ENCODE measurements at regions not wholly inside any gene's neighbourhood (a gene's known extent, or its start where the extent isn't known, plus 50 kb on each side); places are given as distances from the start of the nearest gene placed in this dataset.
A peak's percentile ranks its signal among the peaks of the same experiment; 100 is the strongest.
"Not testable (repeated sequence)": the region's sequence is repeated elsewhere in the genome, so short reads cannot be mapped to it uniquely, and the experiment has no call there.

GRCh38 chr9:135277219-135278201, 190.0 kb downstream of the OLFM1 start:
- Mint-ChIP-seq H3K27ac (no peak overlapping the region), H3K4me3 (no peak overlapping the region), H3K4me1 (ENCODE audit: low read depth) (no peaks in the 10 kb centered on the region), H3K27me3 (ENCODE audit: low read depth) (peaks cover 5% of the 10 kb centered on the region), H3K36me3 (ENCODE audit: insufficient read depth in 2 of 2) (no peaks in the 10 kb centered on the region), H3K9me3 (no peaks in the 10 kb centered on the region)
- ATAC-seq (replicated peaks in 1 of 2), result no peak
- no peak for DNase-seq

- Mint-ChIP-seq H3K27ac (no peak overlapping the region), H3K36me3 (ENCODE audit: insufficient read depth in 2 of 2) (no peaks in the 10 kb centered on the region), H3K27me3 (ENCODE audit: low read depth) (peaks cover 5% of the 10 kb centered on the region), H3K4me1 (ENCODE audit: low read depth) (no peaks in the 10 kb centered on the region), H3K4me3 (no peak overlapping the region), H3K9me3 (no peaks in the 10 kb centered on the region)
- no peak for DNase-seq
- no peak for ATAC-seq (replicated peaks in 1 of 2)
These were observed 191.1 kb downstream of the OLFM1 start for GRCh38 chr9:135278586-135278985.

GRCh38 chr9:135279385-135279784, 191.9 kb downstream of the OLFM1 start:
- Mint-ChIP-seq H3K4me1 (ENCODE audit: low read depth) (no peaks in the 10 kb centered on the region), H3K27me3 (ENCODE audit: low read depth) (peaks cover 5% of the 10 kb centered on the region), H3K4me3 (no peak overlapping the region), H3K36me3 (ENCODE audit: insufficient read depth in 2 of 2) (no peaks in the 10 kb centered on the region), H3K27ac (no peak overlapping the region), H3K9me3 (no peaks in the 10 kb centered on the region)
- ATAC-seq (replicated peaks in 1 of 2) (no peak), DNase-seq (no peak)

GRCh38 chr9:135279834-135280393, 192.4 kb downstream of the OLFM1 start:
- Mint-ChIP-seq H3K4me1 (ENCODE audit: low read depth) (no peaks in the 10 kb centered on the region), H3K27me3 (ENCODE audit: low read depth) (peaks cover 5% of the 10 kb centered on the region), H3K36me3 (ENCODE audit: insufficient read depth in 2 of 2) (no peaks in the 10 kb centered on the region), H3K4me3 (no peak overlapping the region), H3K9me3 (no peaks in the 10 kb centered on the region), H3K27ac (no peak overlapping the region)
- DNase-seq, result no peak
- no peak for ATAC-seq (replicated peaks in 1 of 2)

GRCh38 chr9:135280666-135281065, 193.2 kb downstream of the OLFM1 start:
- Mint-ChIP-seq H3K9me3 (no peaks in the 10 kb centered on the region), H3K36me3 (ENCODE audit: insufficient read depth in 2 of 2) (no peaks in the 10 kb centered on the region), H3K27me3 (ENCODE audit: low read depth) (peaks cover 5% of the 10 kb centered on the region), H3K4me3 (no peak overlapping the region), H3K27ac (no peak overlapping the region), H3K4me1 (ENCODE audit: low read depth) (no peaks in the 10 kb centered on the region)
- ATAC-seq (replicated peaks in 1 of 2) (no peak), DNase-seq (no peak)

- Mint-ChIP-seq H3K27me3 (ENCODE audit: low read depth) (peaks cover 1% of the 10 kb centered on the region), H3K4me1 (ENCODE audit: low read depth) (no peaks in the 10 kb centered on the region), H3K4me3 (no peak overlapping the region), H3K27ac (no peak overlapping the region), H3K9me3 (peaks cover 0 to 2% of the 10 kb centered on the region in 2 donors), H3K36me3 (ENCODE audit: insufficient read depth in 2 of 2) (no peaks in the 10 kb centered on the region)
- ATAC-seq (replicated peaks in 1 of 2) (no peak), DNase-seq (no peak)
These were observed 193.7 kb downstream of the OLFM1 start for GRCh38 chr9:135281151-135281550.

GRCh38 chr9:135281791-135282737, 194.6 kb downstream of the OLFM1 start:
- Mint-ChIP-seq H3K9me3 (peaks cover 0 to 6% of the 10 kb centered on the region in 2 donors), H3K36me3 (ENCODE audit: insufficient read depth in 2 of 2) (no peaks in the 10 kb centered on the region), H3K4me1 (ENCODE audit: low read depth) (no peaks in the 10 kb centered on the region), H3K27ac (no peak overlapping the region), H3K4me3 (no peak overlapping the region), H3K27me3 (ENCODE audit: low read depth) (no peaks in the 10 kb centered on the region)
- peak; percentile 7 to 22 for DNase-seq
- no peak for ATAC-seq (replicated peaks in 1 of 2)

GRCh38 chr9:135282808-135283207, 195.3 kb downstream of the OLFM1 start:
- Mint-ChIP-seq H3K36me3 (ENCODE audit: insufficient read depth in 2 of 2) (peaks cover 0 to 2% of the 10 kb centered on the region in 2 donors), H3K4me1 (ENCODE audit: low read depth) (no peaks in the 10 kb centered on the region), H3K9me3 (peaks cover 0 to 6% of the 10 kb centered on the region in 2 donors), H3K27ac (no peak overlapping the region), H3K4me3 (no peak overlapping the region), H3K27me3 (ENCODE audit: low read depth) (no peaks in the 10 kb centered on the region)
- no peak for DNase-seq
- no peak for ATAC-seq (replicated peaks in 1 of 2)

- H3K9me3 Mint-ChIP-seq, result peaks cover 0 to 6% of the 10 kb centered on the region in 2 donors
- H3K36me3 Mint-ChIP-seq (ENCODE audit: insufficient read depth in 2 of 2), result peaks cover 0 to 2% of the 10 kb centered on the region in 2 donors
- ATAC-seq (replicated peaks in 1 of 2) (no peak), DNase-seq (no peak)
- H3K27ac Mint-ChIP-seq, result no peak overlapping the region
- H3K27me3 Mint-ChIP-seq (ENCODE audit: low read depth), result no peaks in the 10 kb centered on the region
- no peak overlapping the region for H3K4me3 Mint-ChIP-seq
- H3K4me1 Mint-ChIP-seq (ENCODE audit: low read depth), result no peaks in the 10 kb centered on the region
These were observed 195.9 kb upstream of the PPP1R26 start for GRCh38 chr9:135283671-135284070.

GRCh38 chr9:135284386-135285134, 195.0 kb upstream of the PPP1R26 start:
- no peak overlapping the region for H3K27ac Mint-ChIP-seq
- H3K27me3 Mint-ChIP-seq (ENCODE audit: low read depth), result no peaks in the 10 kb centered on the region
- ATAC-seq (replicated peaks in 1 of 2), result no peak
- H3K4me1 Mint-ChIP-seq (ENCODE audit: low read depth), result no peaks in the 10 kb centered on the region
- H3K4me3 Mint-ChIP-seq, result no peak overlapping the region
- no peak for DNase-seq
- H3K9me3 Mint-ChIP-seq, result peaks cover 0 to 6% of the 10 kb centered on the region in 2 donors
- H3K36me3 Mint-ChIP-seq (ENCODE audit: insufficient read depth in 2 of 2), result peaks cover 0 to 2% of the 10 kb centered on the region in 2 donors

GRCh38 chr9:135286187-135286925, 193.2 kb upstream of the PPP1R26 start:
- H3K4me3 Mint-ChIP-seq; ATAC-seq (replicated peaks in 1 of 2); H3K27ac Mint-ChIP-seq; H3K9me3 Mint-ChIP-seq; H3K4me1 Mint-ChIP-seq (ENCODE audit: low read depth); DNase-seq; H3K36me3 Mint-ChIP-seq (ENCODE audit: insufficient read depth in 2 of 2); H3K27me3 Mint-ChIP-seq (ENCODE audit: low read depth): not testable (repeated sequence)

GRCh38 chr9:135286961-135287360, 192.6 kb upstream of the PPP1R26 start:
- DNase-seq (no peak), ATAC-seq (replicated peaks in 1 of 2) (no peak)
- Mint-ChIP-seq H3K27me3 (ENCODE audit: low read depth) (no peaks in the 10 kb centered on the region), H3K9me3 (peaks cover 0 to 6% of the 10 kb centered on the region in 2 donors), H3K36me3 (ENCODE audit: insufficient read depth in 2 of 2) (peaks cover 0 to 2% of the 10 kb centered on the region in 2 donors), H3K27ac (no peak overlapping the region), H3K4me1 (ENCODE audit: low read depth) (no peaks in the 10 kb centered on the region), H3K4me3 (no peak overlapping the region)

All from activated T-cell treated with anti-CD3 and anti-CD28 coated beads, Interleukin-2, amount 50 U/mL, for 72 hours (primary cell).